ENCODE measurements at regions not wholly inside any gene's neighbourhood (a gene's known extent, or its start where the extent isn't known, plus 50 kb on each side); places are given as distances from the start of the nearest gene placed in this dataset.

GRCh38 chr6:164551706-164552105 is 757.7 kb downstream of the C6orf118 start:
- DNase-seq, result no peak

DNA sequence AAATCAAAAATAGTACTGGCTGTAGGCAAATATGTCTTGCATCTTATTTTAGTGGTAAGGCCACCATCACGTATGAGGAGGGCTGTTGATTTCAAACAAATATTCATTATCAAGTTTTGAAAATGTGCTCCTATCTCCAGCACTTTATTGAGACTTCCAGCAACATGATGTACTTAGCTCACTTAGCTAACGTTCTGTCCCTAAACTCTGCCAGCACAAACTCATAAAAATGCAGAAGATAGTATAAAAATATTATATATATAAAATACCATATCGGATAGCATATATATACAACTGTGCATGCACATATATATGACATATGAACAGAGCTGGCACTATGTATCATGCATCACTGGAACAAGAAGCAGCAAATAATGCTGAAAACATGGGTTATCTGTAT is 762.3 kb downstream of the C6orf118 start:
- no peak for DNase-seq

DNA sequence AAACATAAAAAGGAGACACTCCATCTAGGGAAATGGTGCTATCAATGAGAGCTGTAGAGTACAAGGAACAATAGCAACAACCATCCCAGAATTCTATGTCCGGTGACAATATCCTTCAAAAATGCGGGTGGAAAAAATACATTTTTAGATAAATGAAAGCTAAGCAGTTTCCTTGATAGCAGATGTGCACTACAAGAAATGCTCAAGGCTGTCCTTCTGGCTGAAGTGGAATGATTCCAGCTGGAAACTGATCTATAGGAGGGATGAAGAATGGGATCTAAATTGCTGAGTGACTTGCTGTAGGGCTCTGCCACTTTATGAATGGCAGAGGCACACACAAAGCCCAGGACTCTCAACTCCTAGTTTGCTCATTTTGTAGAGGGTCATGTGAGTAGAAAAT is 763.1 kb downstream of the C6orf118 start:
- DNase-seq, result no peak

DNA sequence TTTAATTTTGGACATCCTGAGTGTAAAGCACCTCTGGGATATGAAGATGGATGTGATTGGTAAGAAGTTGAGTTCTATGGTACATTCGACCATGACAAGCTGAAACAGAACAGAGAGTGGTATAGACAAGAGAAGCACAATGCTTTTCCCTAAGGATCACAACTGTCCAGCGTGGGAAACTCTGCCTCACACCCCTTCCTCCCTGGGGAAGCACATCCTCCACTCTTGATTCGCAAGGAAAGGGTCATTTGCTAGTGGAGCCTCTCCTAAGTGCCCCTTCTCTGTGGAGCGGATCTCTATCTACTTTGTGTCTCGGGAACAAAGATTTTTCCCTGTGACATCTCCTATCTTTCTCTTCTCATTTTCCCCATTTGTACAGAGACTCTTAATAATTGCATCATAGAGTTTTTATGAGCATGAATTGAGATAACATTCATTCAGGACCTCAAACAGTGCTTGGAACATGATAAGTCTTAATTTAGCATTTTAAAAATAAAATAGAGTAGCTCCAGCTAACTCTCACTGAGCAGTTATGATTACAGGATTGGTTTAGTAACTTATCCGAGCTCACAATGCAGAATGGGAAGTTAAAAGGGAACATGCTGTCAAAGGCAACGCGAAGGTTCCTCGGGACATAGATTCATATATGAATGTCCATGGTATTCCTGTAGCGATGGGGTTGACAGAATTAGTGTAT is 775.2 kb downstream of the C6orf118 start:
- no peak for DNase-seq

- no peak for DNase-seq
Observed at GRCh38 chr6:164533045-164533362, 776.4 kb downstream of the C6orf118 start.

DNA sequence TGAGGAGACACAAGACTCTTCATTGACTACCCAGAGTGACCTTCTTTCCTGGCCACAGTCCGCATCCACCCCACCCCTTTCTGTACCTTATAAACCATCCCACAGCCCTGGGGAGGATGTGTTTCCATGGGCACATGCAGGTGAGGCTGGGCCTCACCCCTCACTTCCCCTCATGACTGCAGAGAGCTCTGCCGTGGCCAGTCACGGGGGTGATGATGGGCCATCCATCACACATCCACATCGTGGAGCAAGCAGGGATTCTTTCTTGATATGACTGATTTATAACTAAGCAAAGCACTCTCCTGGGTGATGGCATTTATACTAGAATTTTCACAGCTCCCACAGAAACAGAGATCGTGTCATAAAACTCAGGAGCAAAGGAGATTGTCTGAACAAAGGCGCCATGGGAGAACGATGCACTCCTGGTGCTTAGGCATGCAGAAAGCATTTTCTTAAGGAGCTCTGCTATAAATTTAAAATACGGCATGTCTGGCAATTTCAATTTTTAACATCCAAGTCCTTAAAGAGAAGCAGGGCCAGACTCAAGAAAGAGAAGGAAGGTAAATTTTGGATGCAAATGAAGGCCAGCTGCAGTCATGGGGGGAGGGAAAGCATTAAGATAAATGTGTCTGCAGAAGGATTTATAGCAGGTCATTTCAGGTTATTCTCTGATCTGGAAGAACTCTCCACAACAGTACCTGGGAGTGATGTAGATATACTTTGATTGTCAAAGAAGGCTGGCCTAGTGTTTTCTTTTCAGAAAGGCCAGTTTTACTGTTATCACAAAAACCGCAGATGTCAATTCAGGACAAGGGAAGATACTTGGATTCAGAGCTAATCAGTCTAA is 777.0 kb downstream of the C6orf118 start:
- no peak for DNase-seq

DNA sequence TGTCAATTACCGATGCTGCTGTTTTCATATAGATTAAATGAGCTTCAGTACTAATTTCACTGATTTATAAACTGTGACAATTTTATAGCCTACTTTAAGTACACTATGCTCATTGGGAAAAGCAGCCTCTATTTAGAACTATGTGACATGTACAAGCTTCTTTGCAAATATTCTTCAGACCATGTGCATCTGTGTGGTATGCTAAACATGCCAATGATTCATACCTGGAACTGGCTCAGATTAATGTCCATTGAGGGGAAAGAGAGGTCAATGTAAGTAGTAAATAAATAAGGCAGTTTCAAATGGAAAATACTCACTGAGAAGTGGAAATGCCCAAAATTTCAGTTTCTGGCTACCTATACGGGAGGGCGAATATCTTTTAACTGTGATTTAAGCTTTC is 777.7 kb downstream of the C6orf118 start:
- DNase-seq, result no peak

DNA sequence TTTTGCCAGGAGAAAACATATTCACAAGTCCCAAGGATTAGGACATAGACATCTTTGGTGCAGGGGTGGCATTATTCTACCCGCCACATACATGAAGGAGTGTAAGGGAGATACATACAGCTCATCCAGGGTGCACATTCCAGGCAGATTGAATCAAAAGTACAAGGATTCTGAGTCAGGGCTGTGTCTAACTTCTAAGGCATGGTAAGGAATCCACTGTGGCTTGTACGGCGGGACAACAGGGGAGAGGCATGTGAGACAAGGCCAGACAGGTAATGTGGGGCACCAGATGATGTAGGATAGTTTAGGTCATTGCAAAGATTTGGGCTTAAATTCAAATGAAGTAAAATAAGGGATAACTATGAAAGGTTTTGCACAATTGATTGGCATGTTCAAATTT is 780.9 kb downstream of the C6orf118 start:
- DNase-seq, result no peak

DNA sequence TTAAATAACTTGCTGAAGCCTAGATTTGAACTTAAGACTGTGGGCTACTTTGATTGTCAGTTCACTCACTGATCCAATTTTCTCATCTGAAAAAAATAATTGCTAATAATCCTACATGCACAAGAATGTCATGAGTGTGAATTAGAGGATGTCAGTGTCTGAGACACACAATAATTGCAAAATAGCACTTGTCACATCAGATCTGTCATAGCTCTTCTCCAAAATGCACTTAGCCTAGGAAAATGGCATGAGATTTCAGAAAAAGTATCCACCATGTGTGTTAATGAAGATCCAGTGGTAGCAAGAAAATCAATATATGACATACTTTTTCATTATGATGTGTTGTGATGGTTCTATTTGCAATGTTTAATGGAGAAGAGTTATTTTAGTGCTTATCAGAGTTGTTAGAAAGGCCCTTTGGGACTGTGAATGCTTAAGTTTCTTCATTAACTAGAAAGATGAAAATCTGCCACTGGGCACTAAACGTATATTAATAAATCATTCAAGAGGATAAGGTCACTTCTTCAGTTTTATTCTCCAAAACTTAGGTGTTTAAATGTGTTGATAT is 786.2 kb downstream of the C6orf118 start:
- DNase-seq, result no peak

DNA sequence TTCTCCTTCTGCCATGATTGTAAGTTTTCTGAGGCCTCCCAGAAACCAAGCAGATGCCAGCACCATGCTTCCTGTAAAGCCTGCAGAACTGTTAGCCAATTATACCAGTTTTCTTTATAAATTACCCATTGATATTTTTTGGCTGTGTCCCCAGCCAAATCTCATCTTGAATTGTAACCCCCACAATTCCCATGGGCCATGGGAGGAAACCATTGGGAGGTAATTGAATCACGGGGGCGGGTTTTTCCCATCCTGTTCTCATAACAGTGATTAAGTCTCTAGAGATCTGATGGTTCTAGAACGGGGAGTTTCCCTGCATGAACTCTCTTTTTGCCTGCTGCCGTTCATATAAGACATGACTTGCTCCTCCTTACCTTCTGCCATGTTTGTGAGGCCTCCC is 788.5 kb downstream of the C6orf118 start:
- no peak for DNase-seq

GRCh38 chr6:164507206-164507940 is 802.0 kb downstream of the C6orf118 start:
- DNase-seq, result no peak

DNA sequence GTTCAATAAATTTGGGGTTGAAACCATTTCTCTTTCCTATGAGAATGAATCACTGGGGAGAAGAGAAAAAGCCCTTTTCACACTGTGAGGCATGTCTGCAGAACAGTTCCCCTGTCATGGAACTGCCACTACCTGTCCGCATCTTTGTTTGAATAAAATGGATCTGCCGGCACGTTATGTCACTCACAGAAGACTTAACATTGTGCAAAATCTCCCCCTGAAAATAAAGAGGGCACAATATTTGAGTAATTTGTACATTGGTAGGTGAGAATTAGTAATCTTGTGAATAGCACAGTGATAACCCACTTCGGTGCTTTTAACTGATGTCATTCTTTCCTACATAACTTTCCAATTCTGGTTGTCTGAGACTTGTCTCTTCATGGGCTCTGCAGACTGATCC is 804.0 kb downstream of the C6orf118 start:
- DNase-seq, result no peak

DNA sequence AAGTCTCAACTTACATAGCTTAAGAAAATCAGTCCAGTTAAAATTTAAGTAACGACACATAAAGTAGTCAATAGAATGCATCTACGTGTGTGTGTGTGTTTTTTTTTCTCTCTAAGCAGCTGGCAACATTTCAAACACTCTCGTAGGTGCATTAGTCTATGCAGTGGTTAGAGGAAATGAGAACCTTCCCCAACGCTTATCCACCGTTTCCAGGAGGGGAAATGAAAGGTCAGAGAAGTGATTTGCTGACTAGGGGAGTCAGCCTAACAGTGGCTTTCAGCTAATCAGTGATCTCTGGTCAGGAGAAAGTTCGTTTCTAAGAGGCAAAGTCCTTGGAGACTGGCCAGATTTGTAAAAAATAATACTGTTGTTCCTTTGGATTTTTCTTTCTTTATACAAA is 806.6 kb downstream of the C6orf118 start:
- no peak for DNase-seq

- no peak for DNase-seq
Observed at GRCh38 chr6:164495882-164496495, 813.4 kb downstream of the C6orf118 start.

GRCh38 chr6:164478426-164478825 is 831.0 kb downstream of the C6orf118 start:
- no peak for DNase-seq

- no peak for DNase-seq
Observed at GRCh38 chr6:164477790-164478189, 831.6 kb downstream of the C6orf118 start.

GRCh38 chr6:164477101-164477500 is 832.3 kb downstream of the C6orf118 start:
- no peak for DNase-seq

DNA sequence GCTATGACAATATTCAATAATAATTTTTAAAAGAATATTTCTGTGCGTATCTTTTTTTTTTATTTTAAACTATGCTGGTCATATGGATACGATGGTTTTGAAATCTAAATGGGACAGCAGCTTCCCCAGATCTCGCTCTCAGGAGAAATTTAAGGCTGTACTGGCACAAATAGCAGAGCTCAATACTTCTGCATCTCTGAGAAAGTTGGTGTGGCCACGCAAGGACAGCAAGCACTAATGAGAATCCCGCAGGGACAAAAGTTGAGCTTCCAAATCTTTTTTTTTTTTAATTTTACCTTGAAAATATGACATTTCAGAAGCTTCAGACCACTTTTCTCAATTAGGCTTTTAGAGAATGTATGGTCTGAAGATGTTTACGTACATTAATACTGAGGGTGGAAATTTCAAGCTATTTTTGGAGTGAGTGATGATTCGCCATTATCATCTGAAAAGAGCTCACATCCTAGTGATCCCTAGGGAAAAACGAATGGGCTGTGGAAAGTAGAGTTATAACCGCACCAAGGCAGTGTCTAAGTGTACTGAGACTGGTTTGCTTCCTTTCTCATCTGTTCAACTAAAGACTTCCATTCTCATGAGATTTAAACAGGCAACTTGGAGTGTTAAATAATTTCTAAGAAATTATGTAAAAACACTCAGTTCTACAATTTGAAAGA is 840.0 kb downstream of the C6orf118 start:
- DNase-seq, result no peak

DNA sequence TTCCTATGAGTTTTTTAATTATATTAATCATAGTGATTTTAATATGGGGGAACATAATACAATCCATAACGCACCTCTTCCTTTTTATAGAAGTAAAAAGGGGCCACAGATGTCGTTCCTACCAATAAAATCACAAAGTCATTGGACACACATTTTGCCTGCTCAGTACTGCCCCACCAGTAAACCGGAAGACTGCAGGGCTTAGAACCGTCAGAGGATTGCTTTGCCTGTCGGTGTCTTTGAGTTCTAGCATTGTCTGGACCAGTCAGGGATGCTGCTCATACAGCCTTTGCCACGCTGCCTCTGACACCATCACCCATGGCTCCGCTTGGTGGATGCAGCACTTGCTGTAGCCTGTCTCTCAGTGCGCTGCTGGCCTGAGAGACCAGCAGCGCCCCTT is 853.6 kb downstream of the C6orf118 start:
- no peak for DNase-seq

- DNase-seq, result no peak
Observed at GRCh38 chr6:164453835-164454234, 855.6 kb downstream of the C6orf118 start.

- DNase-seq, result no peak
Observed at GRCh38 chr6:164442572-164442971, 866.8 kb downstream of the C6orf118 start.

GRCh38 chr6:164439331-164439730 is 870.1 kb downstream of the C6orf118 start:
- no peak for DNase-seq
